Stimulated activated CD4-positive, alpha-beta T cell treated with anti-CD3 and anti-CD28 coated beads, Interleukin-12 subunit alpha, Interleukin-12 subunit beta, amount 100 ng/mL, for 4 hours (primary cell): ENCODE measurements at regions not wholly inside any gene's neighbourhood (a gene's known extent, or its start where the extent isn't known, plus 50 kb on each side); places are given as distances from the start of the nearest gene placed in this dataset.
A peak's percentile ranks its signal among the peaks of the same experiment; 100 is the strongest.
"Not testable (repeated sequence)": the region's sequence is repeated elsewhere in the genome, so short reads cannot be mapped to it uniquely, and the experiment has no call there.

ENCODE experiments used
- DNase-seq: peaks from one replicate; pipeline ENCODE4 v3.0.0-alpha.2; 2020

GRCh38 chr3:198149904-198150303, 189.9 kb downstream of the LMLN start:
- DNase-seq, result not testable (repeated sequence)

- not testable (repeated sequence) for DNase-seq
Measured at GRCh38 chr3:198151867-198152266, 191.8 kb downstream of the LMLN start.

- DNase-seq, result not testable (repeated sequence)
Measured at GRCh38 chr3:198155771-198156170, 195.8 kb downstream of the LMLN start.

GRCh38 chr3:198157231-198157868, 197.3 kb downstream of the LMLN start:
- DNase-seq, result not testable (repeated sequence)

- DNase-seq, result not testable (repeated sequence)
Measured at GRCh38 chr3:198158007-198158406, 198.0 kb downstream of the LMLN start.

- DNase-seq, result peak; percentile 66
Measured at GRCh38 chr3:198167339-198168039, 207.5 kb downstream of the LMLN start.

- not testable (repeated sequence) for DNase-seq
Measured at GRCh38 chr3:198170781-198171180, 210.8 kb downstream of the LMLN start.

- DNase-seq, result not testable (repeated sequence)
Measured at GRCh38 chr3:198173080-198173479, 213.1 kb downstream of the LMLN start.

GRCh38 chr3:198173929-198174574, 214.0 kb downstream of the LMLN start:
- DNase-seq, result not testable (repeated sequence)
